ENCODE measurements at regions not wholly inside any gene's neighbourhood (a gene's known extent, or its start where the extent isn't known, plus 50 kb on each side); places are given as distances from the start of the nearest gene placed in this dataset.

- Histone ChIP-seq H3K27me3 (peaks cover 3% of the 10 kb centered on the region), H3K36me3 (ENCODE audit: low read depth, missing control alignments) (no peaks in the 10 kb centered on the region), H3K27ac (no peak overlapping the region), H3K4me1 (no peaks in the 10 kb centered on the region), H3K4me3 (no peak overlapping the region), H3K9me3 (no peaks in the 10 kb centered on the region)
- WGBS, 2 donors = 80 to 93% methylated on average over 4 of the region's 4 CpGs
- no peak for TF ChIP-seq CTCF (IDR thresholded peaks at IDR 0.05)
- TF ChIP-seq POLR2A (IDR thresholded peaks at IDR 0.05) = no peak
- DNase-seq = no peak
- intact Hi-C loops (cut with DNase I; ENCODE audit: low total_unique reads) = no loop called here
Observed at GRCh38 chr3:83738202-83738601, 1220.6 kb upstream of the CADM2 start.

- Histone ChIP-seq H3K4me3 (no peak overlapping the region), H3K4me1 (no peaks in the 10 kb centered on the region), H3K27me3 (peaks cover 3% of the 10 kb centered on the region), H3K9me3 (no peaks in the 10 kb centered on the region), H3K36me3 (ENCODE audit: low read depth, missing control alignments) (no peaks in the 10 kb centered on the region), H3K27ac (no peak overlapping the region)
- intact Hi-C loops (cut with DNase I; ENCODE audit: low total_unique reads) = no loop called here
- no peak for TF ChIP-seq CTCF (IDR thresholded peaks at IDR 0.05)
- TF ChIP-seq POLR2A (IDR thresholded peaks at IDR 0.05) = no peak
- no peak for DNase-seq
- 57 to 73% methylated on average over 1 of the region's 1 CpG for whole genome bisulfite sequencing, 2 donors
Observed at GRCh38 chr3:83740504-83740903, 1218.3 kb upstream of the CADM2 start.

GRCh38 chr3:83765956-83766355, 1192.8 kb upstream of the CADM2 start:
- H3K4me3 ChIP-seq = no peak overlapping the region
- H3K9me3 ChIP-seq = no peaks in the 10 kb centered on the region
- no peak overlapping the region for H3K27ac ChIP-seq
- 70 to 84% methylated on average over 1 of the region's 1 CpG for WGBS, 2 donors
- intact Hi-C loops (cut with DNase I; ENCODE audit: low total_unique reads) = no loop called here
- no peak for TF ChIP-seq POLR2A (IDR thresholded peaks at IDR 0.05)
- no peak for TF ChIP-seq CTCF (IDR thresholded peaks at IDR 0.05)
- no peak for DNase-seq
- H3K27me3 ChIP-seq = no peaks in the 10 kb centered on the region
- no peaks in the 10 kb centered on the region for H3K36me3 ChIP-seq (ENCODE audit: low read depth, missing control alignments)
- no peaks in the 10 kb centered on the region for H3K4me1 ChIP-seq

GRCh38 chr3:83769791-83770663, 1188.8 kb upstream of the CADM2 start:
- TF ChIP-seq POLR2A (IDR thresholded peaks at IDR 0.05) (no peak), CTCF (IDR thresholded peaks at IDR 0.05) (no peak)
- H3K36me3 ChIP-seq (ENCODE audit: low read depth, missing control alignments) = no peaks in the 10 kb centered on the region
- peak overlapping the region in 1 of 2 donors; percentile 23 for H3K4me3 ChIP-seq
- intact Hi-C loops (cut with DNase I; ENCODE audit: low total_unique reads) = no loop called here
- no peaks in the 10 kb centered on the region for H3K27me3 ChIP-seq
- DNase-seq = peak; percentile 13
- H3K4me1 ChIP-seq = no peaks in the 10 kb centered on the region
- 53 to 58% methylated on average over 10 to 17 of the region's 17 CpGs for WGBS, 2 donors
- H3K9me3 ChIP-seq = no peaks in the 10 kb centered on the region
- H3K27ac ChIP-seq = no peak overlapping the region

Data from testis (tissue), 2 donors.